HepG2 (cell line): ENCODE measurements at regions not wholly inside any gene's neighbourhood (a gene's known extent, or its start where the extent isn't known, plus 50 kb on each side); places are given as distances from the start of the nearest gene placed in this dataset.

Experiments used
- CENPX ChIP-seq: sonication (generic); formaldehyde crosslinking; IDR thresholded peaks from 2 replicates; pipeline ENCODE4 v1.9.0; 2021; ENCODE audit warnings: mild to moderate bottlenecking, missing genetic modification reagents, moderate library complexity
- CREB1 ChIP-seq, 2 experiments: fragments of 450-650 bp in 1 of 2; IDR thresholded peaks; 2 replicates each; pipeline ENCODE4 v1.6.1; 2016 to 2017; ENCODE audit warnings: control low read depth in 1 of 2, mild to moderate bottlenecking in 1 of 2, missing compliant biosample characterization in 1 of 2, missing genetic modification characterization in 1 of 2
- ELF4 ChIP-seq: sonication (generic); formaldehyde crosslinking; IDR thresholded peaks from 2 replicates; pipeline ENCODE4 v1.5.0; 2020; ENCODE audit warnings: missing genetic modification reagents, mild to moderate bottlenecking, moderate library complexity, borderline replicate concordance
- ELK4 ChIP-seq: sonication (generic); formaldehyde crosslinking; IDR thresholded peaks from 2 replicates; pipeline ENCODE4 v1.9.0; 2021; ENCODE audit warnings: missing genetic modification reagents, borderline replicate concordance
- FOXA3 ChIP-seq: IDR thresholded peaks from 2 replicates; pipeline ENCODE4 v1.6.1; 2016; ENCODE audit warnings: missing genetic modification reagents, missing compliant biosample characterization
- GRHL1 ChIP-seq: sonication (generic); formaldehyde crosslinking; conservative IDR thresholded peaks from 2 replicates; pipeline ENCODE4 v1.8.0; 2022; ENCODE audit warnings: missing genetic modification reagents
- HNRNPLL ChIP-seq: fragments of 200-400 bp; formaldehyde crosslinking; IDR thresholded peaks from 2 replicates; pipeline ENCODE4 v1.6.1; 2017; ENCODE audit warnings: mild to moderate bottlenecking, low read depth, low read length; ENCODE audit not compliant: poor library complexity, severe bottlenecking
- JUN ChIP-seq: sonication (generic); formaldehyde crosslinking; IDR thresholded peaks from 2 replicates; pipeline ENCODE4 v1.4.0; 2020; ENCODE audit warnings: mild to moderate bottlenecking, missing genetic modification reagents
- KDM5B ChIP-seq: sonication (generic); formaldehyde crosslinking; IDR thresholded peaks from 2 replicates; pipeline ENCODE4 v1.4.0; 2020; ENCODE audit warnings: missing genetic modification reagents, mild to moderate bottlenecking, borderline replicate concordance
- MAFF ChIP-seq: IDR thresholded peaks from 2 replicates; pipeline ENCODE4 v1.6.1; 2011; ENCODE audit warnings: low read depth, low read length, improper control_type of control experiment
- MEF2D ChIP-seq: sonication (generic); formaldehyde crosslinking; IDR thresholded peaks from 2 replicates; pipeline ENCODE4 v1.5.1; 2020; ENCODE audit warnings: mild to moderate bottlenecking, missing genetic modification reagents
- MEIS2 ChIP-seq: sonication (generic); formaldehyde crosslinking; IDR thresholded peaks from 2 replicates; pipeline ENCODE4 v1.9.0; 2021; ENCODE audit warnings: mild to moderate bottlenecking, missing genetic modification reagents
- PAX8 ChIP-seq: sonication (generic); formaldehyde crosslinking; IDR thresholded peaks from 2 replicates; pipeline ENCODE4 v1.8.0; 2022; ENCODE audit warnings: mild to moderate bottlenecking, missing genetic modification reagents, borderline replicate concordance
- RBAK ChIP-seq: sonication (generic); formaldehyde crosslinking; IDR thresholded peaks from 2 replicates; pipeline ENCODE4 v1.5.1; 2020; ENCODE audit warnings: mild to moderate bottlenecking, missing genetic modification reagents
- RBFOX2 ChIP-seq: fragments of 200-400 bp; formaldehyde crosslinking; IDR thresholded peaks from 2 replicates; pipeline ENCODE4 v1.6.1; 2017; ENCODE audit warnings: low read depth, mild to moderate bottlenecking, low read length
- ZNF30 ChIP-seq: sonication (generic); formaldehyde crosslinking; IDR thresholded peaks from 2 replicates; pipeline ENCODE4 v1.5.0; 2020; ENCODE audit warnings: mild to moderate bottlenecking, missing genetic modification reagents
- ZNF331 ChIP-seq: sonication (generic); formaldehyde crosslinking; IDR thresholded peaks from 2 replicates; pipeline ENCODE4 v1.4.0; 2020; ENCODE audit warnings: missing genetic modification reagents
- ZNF468 ChIP-seq: sonication (generic); formaldehyde crosslinking; IDR thresholded peaks from 2 replicates; pipeline ENCODE4 v1.8.0; 2022; ENCODE audit warnings: mild to moderate bottlenecking, moderate library complexity, missing genetic modification reagents
- ZNF552 ChIP-seq: sonication (generic); formaldehyde crosslinking; IDR thresholded peaks from 2 replicates; pipeline ENCODE4 v1.9.0; 2022; ENCODE audit warnings: missing genetic modification reagents, mild to moderate bottlenecking, borderline replicate concordance
- ZNF567 ChIP-seq: sonication (generic); formaldehyde crosslinking; IDR thresholded peaks from 2 replicates; pipeline ENCODE4 v1.8.1; 2023; ENCODE audit warnings: mild to moderate bottlenecking, missing genetic modification reagents, borderline replicate concordance
- ZNF644 ChIP-seq: IDR thresholded peaks from 2 replicates; pipeline ENCODE4 v1.6.1; 2016; ENCODE audit warnings: low read depth
- ZNF691 ChIP-seq: sonication (generic); formaldehyde crosslinking; IDR thresholded peaks from 2 replicates; pipeline ENCODE4 v1.4.0; 2020; ENCODE audit warnings: missing genetic modification reagents, low read depth, mild to moderate bottlenecking, borderline replicate concordance
- ZNF839 ChIP-seq: sonication (generic); formaldehyde crosslinking; IDR thresholded peaks from 2 replicates; pipeline ENCODE4 v1.4.0; 2020; ENCODE audit warnings: missing genetic modification reagents, mild to moderate bottlenecking, borderline replicate concordance
- ZSCAN20 ChIP-seq: sonication (generic); formaldehyde crosslinking; IDR thresholded peaks from 2 replicates; pipeline ENCODE4 v1.4.0; 2020; ENCODE audit warnings: missing genetic modification reagents, mild to moderate bottlenecking, borderline replicate concordance
- TF ChIP-seq, protein P1 (sequence below): sonication (generic); formaldehyde crosslinking; IDR thresholded peaks from 2 replicates; pipeline ENCODE4 v1.4.0; 2020; ENCODE audit warnings: missing genetic modification reagents
- TF ChIP-seq, protein P2 (sequence below): sonication (generic); formaldehyde crosslinking; IDR thresholded peaks from 2 replicates; pipeline ENCODE4 v1.5.1; 2020; ENCODE audit warnings: mild to moderate bottlenecking, moderate library complexity, missing genetic modification reagents

DNA sequence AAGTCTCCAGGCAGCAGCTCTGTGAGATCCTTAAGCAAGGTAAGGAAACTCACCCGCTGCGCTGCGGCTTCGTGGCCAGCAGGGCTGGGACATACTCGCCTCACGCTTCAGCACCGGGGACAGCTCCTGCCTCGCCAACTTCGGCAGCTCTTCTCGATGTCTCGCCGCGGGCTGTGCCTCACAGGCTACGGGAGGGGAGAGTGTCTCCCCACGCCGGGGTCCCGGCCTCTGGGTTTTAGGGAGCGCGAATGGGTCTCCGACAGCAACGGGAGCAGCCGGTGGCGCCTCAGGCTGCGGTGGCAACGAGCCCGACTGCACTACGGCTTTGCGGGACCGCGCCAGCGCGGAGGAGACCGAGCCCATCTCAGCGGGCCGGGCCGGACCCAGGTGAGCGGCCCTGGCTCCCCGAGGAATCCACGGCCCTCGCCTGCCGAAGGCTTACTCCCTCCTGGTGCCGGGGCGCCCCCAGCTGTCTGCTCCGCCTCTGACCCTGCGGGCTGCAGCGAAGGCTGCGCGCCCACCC, 62.4 kb downstream of the LSM5 start (continued):
- TF ChIP-seq ELF4 = no peak
- no peak for TF ChIP-seq MAFF
- TF ChIP-seq ZNF468 = no peak
- TF ChIP-seq, protein P1, sequence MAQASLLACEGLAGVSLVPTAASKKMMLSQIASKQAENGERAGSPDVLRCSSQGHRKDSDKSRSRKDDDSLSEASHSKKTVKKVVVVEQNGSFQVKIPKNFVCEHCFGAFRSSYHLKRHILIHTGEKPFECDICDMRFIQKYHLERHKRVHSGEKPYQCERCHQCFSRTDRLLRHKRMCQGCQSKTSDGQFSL = no peak
- peak; percentile 88 for TF ChIP-seq MEIS2 (CRISPR knock-in tag)
- TF ChIP-seq ELK4 = no peak; the same call in 1 of the 2 replicates
- peak; percentile 87 for TF ChIP-seq ZNF552
- peak; percentile 73; the same call in 1 of the 2 replicates for TF ChIP-seq ZNF644 (CRISPR knock-in tag)
- TF ChIP-seq GRHL1 (CRISPR knock-in tag) = no peak
- TF ChIP-seq ZNF331 (CRISPR knock-in tag) = peak; percentile 91
- TF ChIP-seq CREB1 (IDR thresholded peaks at IDR 0.05) = no peak
- no peak for TF ChIP-seq CREB1 (CRISPR knock-in tag; IDR thresholded peaks at IDR 0.05)
- TF ChIP-seq, protein P2, sequence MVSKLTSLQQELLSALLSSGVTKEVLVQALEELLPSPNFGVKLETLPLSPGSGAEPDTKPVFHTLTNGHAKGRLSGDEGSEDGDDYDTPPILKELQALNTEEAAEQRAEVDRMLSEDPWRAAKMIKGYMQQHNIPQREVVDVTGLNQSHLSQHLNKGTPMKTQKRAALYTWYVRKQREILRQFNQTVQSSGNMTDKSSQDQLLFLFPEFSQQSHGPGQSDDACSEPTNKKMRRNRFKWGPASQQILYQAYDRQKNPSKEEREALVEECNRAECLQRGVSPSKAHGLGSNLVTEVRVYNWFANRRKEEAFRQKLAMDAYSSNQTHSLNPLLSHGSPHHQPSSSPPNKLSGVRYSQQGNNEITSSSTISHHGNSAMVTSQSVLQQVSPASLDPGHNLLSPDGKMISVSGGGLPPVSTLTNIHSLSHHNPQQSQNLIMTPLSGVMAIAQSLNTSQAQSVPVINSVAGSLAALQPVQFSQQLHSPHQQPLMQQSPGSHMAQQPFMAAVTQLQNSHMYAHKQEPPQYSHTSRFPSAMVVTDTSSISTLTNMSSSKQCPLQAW (CRISPR knock-in tag) = no peak
- no peak for TF ChIP-seq RBAK (CRISPR knock-in tag)
- peak; percentile 47; the same call in 1 of the 2 replicates for TF ChIP-seq FOXA3 (CRISPR knock-in tag)
- TF ChIP-seq ZSCAN20 (CRISPR knock-in tag) = 0 out of 2 replicates have a peak, but pooled peaks have one; percentile 59
- TF ChIP-seq ZNF839 (CRISPR knock-in tag) = no peak
- TF ChIP-seq RBFOX2 = no peak
- peak; percentile 84 for TF ChIP-seq ZNF691 (CRISPR knock-in tag)
- no peak for TF ChIP-seq ZNF567
- TF ChIP-seq KDM5B = peak; percentile 59; the same call in 1 of the 2 replicates
- no peak for TF ChIP-seq HNRNPLL
- no peak for TF ChIP-seq JUN (CRISPR knock-in tag)
- TF ChIP-seq CENPX = no peak
- TF ChIP-seq PAX8 (CRISPR knock-in tag) = peak; percentile 47; the same call in 1 of the 2 replicates
- no peak for TF ChIP-seq ZNF30 (CRISPR knock-in tag)
- no peak for TF ChIP-seq MEF2D (CRISPR knock-in tag)
